Uterus (tissue), 3 donors: ENCODE measurements at regions not wholly inside any gene's neighbourhood (a gene's known extent, or its start where the extent isn't known, plus 50 kb on each side); places are given as distances from the start of the nearest gene placed in this dataset.
A peak's percentile ranks its signal among the peaks of the same experiment; 100 is the strongest.

Experiments
- DNase-seq, 2 donors: peaks; one replicate each; pipeline ENCODE4 v3.0.0-alpha.2; 2019 to 2020
- H3K27ac ChIP-seq, 2 donors: fragments of 200-600 bp; sonication (generic); 1 replicate in 1 of 2; 2 replicates in 1 of 2; pipeline ENCODE4 v1.5.1; 2016 to 2018
- H3K27me3 ChIP-seq, 2 donors: fragments of 200-600 bp; sonication (generic); one replicate each; pipeline ENCODE4 v1.5.1; 2018 to 2019; ENCODE audit warnings: control low read depth in 1 of 2
- H3K36me3 ChIP-seq, 2 donors: fragments of 200-600 bp; sonication (generic); one replicate each; pipeline ENCODE4 v1.5.1; 2019; ENCODE audit warnings: control low read depth in 1 of 2
- H3K4me1 ChIP-seq, 2 donors: fragments of 200-600 bp; sonication (generic); one replicate each; pipeline ENCODE4 v1.5.1; 2018 to 2019; ENCODE audit warnings: control low read depth in 1 of 2
- H3K4me3 ChIP-seq, 2 donors: fragments of 200-600 bp; sonication (generic); 1 replicate in 1 of 2; 2 replicates in 1 of 2; pipeline ENCODE4 v1.5.1; 2018 to 2019; ENCODE audit warnings: mild to moderate bottlenecking in 1 of 2
- H3K9me3 ChIP-seq, 2 donors: fragments of 200-600 bp; sonication (generic); one replicate each; pipeline ENCODE4 v1.5.1; 2019; ENCODE audit warnings: control low read depth in 1 of 2
- CTCF ChIP-seq, 4 experiments: fragments of 200-600 bp in 2 of 4; fragments of 450-650 bp in 2 of 4; sonication (generic) in 2 of 4; IDR thresholded peaks; one replicate each; pipeline ENCODE4 v1.5.1; 2016 to 2019; ENCODE audit warnings: antibody characterized with exemption in 4 of 4, mild to moderate bottlenecking in 2 of 4, moderate library complexity in 1 of 4
- POLR2A ChIP-seq, 2 donors: fragments of 450-650 bp; IDR thresholded peaks; one replicate each; pipeline ENCODE4 v1.6.1; 2016; ENCODE audit warnings: antibody characterized with exemption in 2 of 2, mild to moderate bottlenecking in 1 of 2, moderate library complexity in 1 of 2
- intact Hi-C: fragments of 100-400 bp; cut with DNase I; formaldehyde crosslinking; loops from one replicate; pipeline ENCODE4 v1.15.1; 2023; ENCODE audit warnings: low total_unique reads
- donor health status: DM: yes; HTN: yes; CAD: no.

GRCh38 chr6:167475947-167476346, 151.1 kb downstream of the TTLL2 start:
- Histone ChIP-seq H3K4me1 (no peaks in the 10 kb centered on the region), H3K27me3 (no peaks in the 10 kb centered on the region), H3K27ac (no peak overlapping the region), H3K36me3 (no peaks in the 10 kb centered on the region), H3K9me3 (no peaks in the 10 kb centered on the region), H3K4me3 (no peak overlapping the region)
- intact Hi-C loops, result no loop called here
- TF ChIP-seq POLR2A (IDR thresholded peaks at IDR 0.05), result no peak
- no peak for TF ChIP-seq CTCF (IDR thresholded peaks at IDR 0.05)
- no peak for DNase-seq

GRCh38 chr6:167476844-167477595, 152.1 kb downstream of the TTLL2 start:
- H3K4me1 ChIP-seq, result no peaks in the 10 kb centered on the region
- intact Hi-C loops, result no loop called here
- no peak overlapping the region for H3K4me3 ChIP-seq
- TF ChIP-seq CTCF (IDR thresholded peaks at IDR 0.05), result no peak
- no peak for TF ChIP-seq POLR2A (IDR thresholded peaks at IDR 0.05)
- H3K27me3 ChIP-seq, result no peaks in the 10 kb centered on the region
- no peak for DNase-seq
- no peaks in the 10 kb centered on the region for H3K9me3 ChIP-seq
- no peaks in the 10 kb centered on the region for H3K36me3 ChIP-seq
- no peak overlapping the region for H3K27ac ChIP-seq

- no peak for TF ChIP-seq CTCF (IDR thresholded peaks at IDR 0.05)
- TF ChIP-seq POLR2A (IDR thresholded peaks at IDR 0.05), result no peak
- no peaks in the 10 kb centered on the region for H3K9me3 ChIP-seq
- no peak overlapping the region for H3K4me3 ChIP-seq
- no peaks in the 10 kb centered on the region for H3K27me3 ChIP-seq
- no peak overlapping the region for H3K27ac ChIP-seq
- H3K36me3 ChIP-seq, result no peaks in the 10 kb centered on the region
- intact Hi-C loops, result no loop called here
- H3K4me1 ChIP-seq, result no peaks in the 10 kb centered on the region
- no peak for DNase-seq
These were observed 152.8 kb downstream of the TTLL2 start for GRCh38 chr6:167477688-167478087.

- H3K9me3 ChIP-seq, result no peaks in the 10 kb centered on the region
- TF ChIP-seq CTCF (IDR thresholded peaks at IDR 0.05), result no peak
- TF ChIP-seq POLR2A (IDR thresholded peaks at IDR 0.05), result no peak
- H3K4me3 ChIP-seq, result no peak overlapping the region
- intact Hi-C loops, result no loop called here
- no peaks in the 10 kb centered on the region for H3K36me3 ChIP-seq
- H3K27ac ChIP-seq, result no peak overlapping the region
- no peaks in the 10 kb centered on the region for H3K4me1 ChIP-seq
- no peaks in the 10 kb centered on the region for H3K27me3 ChIP-seq
- no peak for DNase-seq
These were observed 154.4 kb downstream of the TTLL2 start for GRCh38 chr6:167479301-167479700.

- peak overlapping the region in 1 of 2 donors; percentile 41 for H3K27ac ChIP-seq
- TF ChIP-seq CTCF (IDR thresholded peaks at IDR 0.05) (no peak), POLR2A (IDR thresholded peaks at IDR 0.05) (no peak)
These were observed 155.2 kb downstream of the TTLL2 start for GRCh38 chr6:167479901-167480648.

More at GRCh38 chr6:167479901-167480648, 155.2 kb downstream of the TTLL2 start:
- Histone ChIP-seq H3K4me3 (no peak overlapping the region), H3K36me3 (no peaks in the 10 kb centered on the region), H3K27me3 (no peaks in the 10 kb centered on the region), H3K9me3 (no peaks in the 10 kb centered on the region), H3K4me1 (no peaks in the 10 kb centered on the region)
- intact Hi-C loops, result no loop called here
- DNase-seq, result no peak
